CD8-positive, alpha-beta memory T cell (primary cell): ENCODE measurements at regions not wholly inside any gene's neighbourhood (a gene's known extent, or its start where the extent isn't known, plus 50 kb on each side); places are given as distances from the start of the nearest gene placed in this dataset.

ENCODE experiments used
- CTCF ChIA-PET: fragments of 350-600 bp; sonication (Branson Sonifier 250); formaldehyde crosslinking; loops from one replicate; lab custom pipeline; 2021; ENCODE audit warnings: antibody characterized with exemption; lab: Charles Lee
- POLR2A ChIA-PET: fragments of 350-600 bp; sonication (Branson Sonifier 250); formaldehyde crosslinking; loops from one replicate; lab custom pipeline; 2021; ENCODE audit warnings: antibody characterized with exemption; lab: Charles Lee
- DNase-seq, 5 donors: peaks; one replicate each; pipeline versions ENCODE4 v3.0.0 to v3.0.0-alpha.2; 2020 to 2022; ENCODE audit warnings: mixed read lengths in 1 of 5
- H3K27ac ChIP-seq: one replicate; pipeline ENCODE4 v1.7.0; 2013; ENCODE audit warnings: low read depth, mild to moderate bottlenecking, low read length, moderate library complexity
- H3K27me3 ChIP-seq: 2 replicates; pipeline ENCODE4 v1.7.0; 2013; ENCODE audit warnings: low read length, mild to moderate bottlenecking; ENCODE audit not compliant: insufficient read depth, poor library complexity, severe bottlenecking
- H3K36me3 ChIP-seq: 2 replicates; pipeline ENCODE4 v1.7.0; 2013; ENCODE audit warnings: mild to moderate bottlenecking, low read length, moderate library complexity; ENCODE audit not compliant: insufficient read depth
- H3K4me1 ChIP-seq: 2 replicates; pipeline ENCODE4 v1.7.0; 2013; ENCODE audit warnings: mild to moderate bottlenecking, low read length, moderate library complexity; ENCODE audit not compliant: insufficient read depth
- H3K4me3 ChIP-seq: 2 replicates; pipeline ENCODE4 v1.7.0; 2013; ENCODE audit warnings: mild to moderate bottlenecking, low read length
- H3K9me3 ChIP-seq: 2 replicates; pipeline ENCODE4 v1.7.0; 2013; ENCODE audit warnings: mild to moderate bottlenecking, low read length
- H3K27ac Mint-ChIP-seq, 8 donors: one replicate each; pipeline ENCODE4 v1.8.0; 2020 to 2021; ENCODE audit warnings: mixed read lengths in 8 of 8, mild to moderate bottlenecking in 6 of 8, inconsistent platforms in 3 of 8, moderate library complexity in 3 of 8
- H3K27me3 Mint-ChIP-seq, 2 donors: one replicate each; pipeline ENCODE4 v1.8.0; 2020 to 2021; ENCODE audit warnings: mixed read lengths in 2 of 2, mild to moderate bottlenecking in 1 of 2, moderate library complexity in 1 of 2
- H3K36me3 Mint-ChIP-seq, 3 donors: one replicate each; pipeline ENCODE4 v1.8.0; 2020 to 2021; ENCODE audit warnings: mixed read lengths in 3 of 3, inconsistent platforms in 1 of 3, mild to moderate bottlenecking in 1 of 3
- H3K4me1 Mint-ChIP-seq, 3 donors: one replicate each; pipeline ENCODE4 v1.8.0; 2020 to 2021; ENCODE audit warnings: mixed read lengths in 3 of 3, inconsistent platforms in 1 of 3, mild to moderate bottlenecking in 1 of 3
- H3K4me3 Mint-ChIP-seq, 7 donors: one replicate each; pipeline ENCODE4 v1.8.0; 2020 to 2021; ENCODE audit warnings: mixed read lengths in 7 of 7, mild to moderate bottlenecking in 6 of 7, moderate library complexity in 4 of 7, inconsistent platforms in 2 of 7
- H3K9me3 Mint-ChIP-seq, 5 donors: one replicate each; pipeline ENCODE4 v1.8.0; 2020 to 2022; ENCODE audit warnings: mixed read lengths in 5 of 5, mild to moderate bottlenecking in 3 of 5, moderate library complexity in 2 of 5, inconsistent platforms in 1 of 5

GRCh38 chr6:44028789-44029310 is 98.4 kb downstream of the MRPL14 start:
- Mint-ChIP-seq H3K9me3 (no peaks in the 10 kb centered on the region), H3K27ac (no peak overlapping the region), H3K27me3 (peaks cover 5 to 44% of the 10 kb centered on the region in 2 donors), H3K4me3 (no peak overlapping the region), H3K36me3 (no peaks in the 10 kb centered on the region), H3K4me1 (no peaks in the 10 kb centered on the region)
- Histone ChIP-seq H3K4me1 (no peaks in the 10 kb centered on the region), H3K27me3 (no peaks in the 10 kb centered on the region), H3K27ac (no peak overlapping the region), H3K36me3 (no peaks in the 10 kb centered on the region), H3K9me3 (no peaks in the 10 kb centered on the region), H3K4me3 (no peak overlapping the region)
- CTCF ChIA-PET: no interaction called here
- no peak for DNase-seq
- POLR2A ChIA-PET: no interaction called here

GRCh38 chr6:44025226-44025625 is 102.0 kb downstream of the MRPL14 start:
- Histone ChIP-seq H3K9me3 (no peaks in the 10 kb centered on the region), H3K4me1 (no peaks in the 10 kb centered on the region), H3K4me3 (no peak overlapping the region), H3K27ac (no peak overlapping the region), H3K36me3 (no peaks in the 10 kb centered on the region), H3K27me3 (no peaks in the 10 kb centered on the region)
- Mint-ChIP-seq H3K27me3 (peaks cover 14 to 64% of the 10 kb centered on the region in 2 donors), H3K27ac (no peak overlapping the region), H3K9me3 (no peaks in the 10 kb centered on the region), H3K36me3 (peaks cover 0 to 4% (median 0%) of the 10 kb centered on the region in 3 donors), H3K4me3 (no peak overlapping the region), H3K4me1 (no peaks in the 10 kb centered on the region)
- ChIA-PET CTCF (no interaction called here), POLR2A (no interaction called here)
- DNase-seq: no peak

- Mint-ChIP-seq H3K4me3 (no peak overlapping the region), H3K27ac (no peak overlapping the region), H3K27me3 (peaks cover 16 to 65% of the 10 kb centered on the region in 2 donors), H3K9me3 (no peaks in the 10 kb centered on the region), H3K36me3 (peaks cover 0 to 4% (median 0%) of the 10 kb centered on the region in 3 donors), H3K4me1 (no peaks in the 10 kb centered on the region)
- Histone ChIP-seq H3K9me3 (no peaks in the 10 kb centered on the region), H3K4me1 (no peaks in the 10 kb centered on the region), H3K27ac (no peak overlapping the region), H3K27me3 (no peaks in the 10 kb centered on the region), H3K36me3 (no peaks in the 10 kb centered on the region), H3K4me3 (no peak overlapping the region)
- ChIA-PET CTCF (no interaction called here), POLR2A (no interaction called here)
- no peak for DNase-seq
Measured at GRCh38 chr6:44024574-44025219, 102.6 kb downstream of the MRPL14 start.

GRCh38 chr6:44023586-44024454 is 103.4 kb downstream of the MRPL14 start:
- Histone ChIP-seq H3K36me3 (no peaks in the 10 kb centered on the region), H3K4me3 (no peak overlapping the region), H3K27me3 (no peaks in the 10 kb centered on the region), H3K9me3 (no peaks in the 10 kb centered on the region), H3K4me1 (no peaks in the 10 kb centered on the region), H3K27ac (no peak overlapping the region)
- H3K36me3 Mint-ChIP-seq: peaks cover 0 to 4% (median 0%) of the 10 kb centered on the region in 3 donors
- no peak overlapping the region for H3K27ac Mint-ChIP-seq
- ChIA-PET CTCF (no interaction called here), POLR2A (no interaction called here)
- H3K4me1 Mint-ChIP-seq: no peaks in the 10 kb centered on the region
- H3K4me3 Mint-ChIP-seq: no peak overlapping the region
- no peak for DNase-seq
- H3K9me3 Mint-ChIP-seq: no peaks in the 10 kb centered on the region
- peaks cover 16 to 64% of the 10 kb centered on the region in 2 donors for H3K27me3 Mint-ChIP-seq

- no peak for DNase-seq
- H3K27me3 ChIP-seq: no peaks in the 10 kb centered on the region
- POLR2A ChIA-PET: no interaction called here
Measured at GRCh38 chr6:44022671-44023352, 104.4 kb downstream of the MRPL14 start.

GRCh38 chr6:44022296-44022661 is 105.0 kb downstream of the MRPL14 start:
- Histone ChIP-seq H3K27me3 (no peaks in the 10 kb centered on the region), H3K9me3 (no peaks in the 10 kb centered on the region), H3K27ac (no peak overlapping the region), H3K4me1 (no peaks in the 10 kb centered on the region), H3K36me3 (no peaks in the 10 kb centered on the region), H3K4me3 (no peak overlapping the region)
- H3K36me3 Mint-ChIP-seq: peaks cover 0 to 4% (median 0%) of the 10 kb centered on the region in 3 donors
- POLR2A ChIA-PET: no interaction called here
- peaks cover 16 to 55% of the 10 kb centered on the region in 2 donors for H3K27me3 Mint-ChIP-seq
- H3K4me3 Mint-ChIP-seq: no peak overlapping the region
- CTCF ChIA-PET: no interaction called here
- no peaks in the 10 kb centered on the region for H3K4me1 Mint-ChIP-seq
- no peak overlapping the region for H3K27ac Mint-ChIP-seq
- DNase-seq: no peak
- H3K9me3 Mint-ChIP-seq: no peaks in the 10 kb centered on the region

More at GRCh38 chr6:44022671-44023352, 104.4 kb downstream of the MRPL14 start:
- no peaks in the 10 kb centered on the region for H3K9me3 Mint-ChIP-seq
- peaks cover 0 to 4% (median 0%) of the 10 kb centered on the region in 3 donors for H3K36me3 Mint-ChIP-seq
- H3K9me3 ChIP-seq: no peaks in the 10 kb centered on the region
- no peak overlapping the region for H3K4me3 Mint-ChIP-seq
- H3K27ac Mint-ChIP-seq: no peak overlapping the region
- no peaks in the 10 kb centered on the region for H3K4me1 ChIP-seq
- no peak overlapping the region for H3K4me3 ChIP-seq
- H3K27me3 Mint-ChIP-seq: peaks cover 16 to 61% of the 10 kb centered on the region in 2 donors
- H3K4me1 Mint-ChIP-seq: no peaks in the 10 kb centered on the region
- H3K27ac ChIP-seq: no peak overlapping the region
- CTCF ChIA-PET: no interaction called here
- no peaks in the 10 kb centered on the region for H3K36me3 ChIP-seq

GRCh38 chr6:44021589-44022295 is 105.5 kb downstream of the MRPL14 start:
- no peaks in the 10 kb centered on the region for H3K4me1 ChIP-seq
- H3K27me3 Mint-ChIP-seq: peaks cover 15 to 54% of the 10 kb centered on the region in 2 donors
- POLR2A ChIA-PET: no interaction called here

More at GRCh38 chr6:44021589-44022295, 105.5 kb downstream of the MRPL14 start:
- peaks cover 0 to 4% (median 0%) of the 10 kb centered on the region in 3 donors for H3K36me3 Mint-ChIP-seq
- Histone ChIP-seq H3K27ac (no peak overlapping the region), H3K36me3 (no peaks in the 10 kb centered on the region), H3K27me3 (no peaks in the 10 kb centered on the region), H3K9me3 (no peaks in the 10 kb centered on the region), H3K4me3 (no peak overlapping the region)
- no peak overlapping the region for H3K4me3 Mint-ChIP-seq
- CTCF ChIA-PET: no interaction called here
- DNase-seq: no peak
- no peak overlapping the region for H3K27ac Mint-ChIP-seq
- H3K9me3 Mint-ChIP-seq: no peaks in the 10 kb centered on the region
- H3K4me1 Mint-ChIP-seq: no peaks in the 10 kb centered on the region
